ENCODE measurements at regions not wholly inside any gene's neighbourhood (a gene's known extent, or its start where the extent isn't known, plus 50 kb on each side); places are given as distances from the start of the nearest gene placed in this dataset.
A peak's percentile ranks its signal among the peaks of the same experiment; 100 is the strongest.
"Not testable (repeated sequence)": the region's sequence is repeated elsewhere in the genome, so short reads cannot be mapped to it uniquely, and the experiment has no call there.

- Mint-ChIP-seq H3K4me1 (peaks cover 24% of the 10 kb centered on the region), H3K36me3 (peaks cover 5% of the 10 kb centered on the region), H3K9me3 (peaks cover 3% of the 10 kb centered on the region), H3K27ac (peak overlapping the region; percentile 83), H3K4me3 (no peak overlapping the region)
- ATAC-seq = peak; percentile 58
- DNase-seq (ENCODE audit: low spot score in 2 of 2) = no peak
Observed at GRCh38 chr18:59038295-59039039, 101.2 kb upstream of the SEC11C start.

DNA sequence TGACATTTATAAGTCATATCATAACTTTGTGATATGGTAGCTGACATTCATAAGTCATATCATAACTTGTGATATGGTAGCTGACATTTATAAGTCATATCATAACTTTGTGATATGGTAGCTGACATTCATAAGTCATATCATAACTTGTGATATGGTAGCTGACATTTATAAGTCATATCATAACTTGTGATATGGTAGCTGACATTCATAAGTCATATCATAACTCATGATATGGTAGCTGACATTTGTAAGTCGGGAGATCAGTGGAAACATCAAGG lies 100.7 kb upstream of the SEC11C start:
- H3K4me1 Mint-ChIP-seq = peaks cover 24% of the 10 kb centered on the region
- H3K9me3 Mint-ChIP-seq; H3K36me3 Mint-ChIP-seq; H3K4me3 Mint-ChIP-seq; DNase-seq (ENCODE audit: low spot score in 2 of 2); ATAC-seq: not testable (repeated sequence)
- H3K27ac Mint-ChIP-seq = peak overlapping the region; percentile 83

- DNase-seq (ENCODE audit: low spot score in 2 of 2) (no peak), ATAC-seq (no peak)
- peaks cover 24% of the 10 kb centered on the region for H3K4me1 Mint-ChIP-seq
- peaks cover 5% of the 10 kb centered on the region for H3K36me3 Mint-ChIP-seq
- peaks cover 3% of the 10 kb centered on the region for H3K9me3 Mint-ChIP-seq
- H3K27ac Mint-ChIP-seq = peak overlapping the region; percentile 83
- no peak overlapping the region for H3K4me3 Mint-ChIP-seq
Observed at GRCh38 chr18:59039449-59039848, 100.2 kb upstream of the SEC11C start.

GRCh38 chr18:59040770-59041148 lies 98.9 kb upstream of the SEC11C start:
- Mint-ChIP-seq H3K36me3 (peaks cover 5% of the 10 kb centered on the region), H3K4me1 (peaks cover 24% of the 10 kb centered on the region), H3K27ac (peak overlapping the region; percentile 13), H3K9me3 (peaks cover 3% of the 10 kb centered on the region), H3K4me3 (no peak overlapping the region)
- DNase-seq (ENCODE audit: low spot score in 2 of 2) (no peak), ATAC-seq (no peak)

DNA sequence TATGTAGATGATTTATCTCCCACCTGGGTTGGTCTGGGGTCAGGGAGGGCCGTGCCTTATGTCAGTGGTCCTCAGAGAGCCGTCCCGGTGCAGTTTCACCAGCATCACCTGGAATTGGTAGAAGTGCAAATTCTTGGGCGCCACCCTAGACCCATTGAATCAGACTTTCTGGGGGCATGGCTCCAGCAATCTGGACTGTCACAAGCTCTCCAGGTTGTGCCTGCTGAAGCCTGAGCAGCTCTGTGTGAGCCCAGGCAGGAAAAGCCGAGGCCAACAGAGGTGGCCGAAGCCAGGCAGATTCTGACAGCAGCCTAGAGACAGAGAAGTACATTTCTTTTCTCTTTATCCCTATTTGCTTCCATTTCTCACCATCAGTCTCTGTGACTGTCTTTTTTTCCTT lies 98.4 kb upstream of the SEC11C start:
- peaks cover 3% of the 10 kb centered on the region for H3K9me3 Mint-ChIP-seq
- ATAC-seq (no peak), DNase-seq (ENCODE audit: low spot score in 2 of 2) (no peak)
- no peak overlapping the region for H3K27ac Mint-ChIP-seq
- H3K36me3 Mint-ChIP-seq = peaks cover 5% of the 10 kb centered on the region
- no peak overlapping the region for H3K4me3 Mint-ChIP-seq
- H3K4me1 Mint-ChIP-seq = peaks cover 24% of the 10 kb centered on the region

DNA sequence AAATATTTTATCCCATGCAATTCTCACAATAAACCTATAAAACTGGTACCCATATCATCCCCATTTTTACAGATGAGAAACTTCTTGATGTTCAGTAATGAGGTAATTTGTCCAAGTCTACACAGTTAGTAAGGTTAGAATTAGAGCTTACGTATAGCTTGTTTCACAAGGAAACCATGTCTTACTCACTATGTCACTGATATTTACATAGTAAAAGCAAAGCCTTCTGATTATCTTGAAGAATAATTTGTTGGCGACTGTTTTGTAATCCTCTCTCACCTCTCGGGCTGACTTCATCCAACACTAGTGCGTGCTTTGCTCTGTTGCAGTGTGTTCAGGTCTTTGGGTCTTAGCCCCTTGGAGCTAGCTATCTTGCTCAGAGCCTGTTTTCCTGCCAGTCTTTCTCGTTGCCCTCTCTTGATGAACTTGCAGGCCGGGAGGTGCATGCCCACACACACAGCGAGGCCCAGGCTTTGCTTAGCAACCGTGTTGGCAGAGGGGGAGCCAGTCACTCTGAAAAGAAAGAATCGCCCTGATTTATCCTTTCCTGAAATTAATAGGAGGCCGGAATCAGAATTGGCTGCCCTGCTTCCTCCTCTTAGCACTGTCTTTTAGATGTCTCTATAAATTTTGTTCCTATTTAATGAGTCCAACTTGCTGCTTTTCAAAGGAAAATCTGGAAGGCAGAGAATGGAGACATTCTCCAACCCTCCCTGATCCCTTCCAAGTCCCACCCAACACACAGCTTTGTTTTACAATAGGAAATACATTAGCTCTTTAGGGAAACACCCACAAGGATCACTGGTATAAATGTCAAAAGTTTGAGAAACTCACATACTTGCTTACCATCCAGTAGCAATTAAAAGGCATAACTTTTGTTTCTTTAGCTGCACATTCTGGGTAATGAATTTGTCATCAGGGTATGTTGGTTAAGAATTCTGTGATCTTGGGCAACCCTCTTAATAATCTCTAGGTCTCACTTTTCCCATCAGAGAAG lies 97.6 kb upstream of the SEC11C start:
- H3K4me1 Mint-ChIP-seq = peaks cover 24% of the 10 kb centered on the region
- ATAC-seq = no peak
- no peak overlapping the region for H3K27ac Mint-ChIP-seq
- DNase-seq (ENCODE audit: low spot score in 2 of 2) = no peak
- H3K36me3 Mint-ChIP-seq = peaks cover 5% of the 10 kb centered on the region
- no peak overlapping the region for H3K4me3 Mint-ChIP-seq
- peaks cover 3% of the 10 kb centered on the region for H3K9me3 Mint-ChIP-seq

GRCh38 chr18:59044855-59045254 lies 94.8 kb upstream of the SEC11C start:
- Mint-ChIP-seq H3K36me3 (no peaks in the 10 kb centered on the region), H3K4me1 (peaks cover 7% of the 10 kb centered on the region), H3K4me3 (no peak overlapping the region), H3K9me3 (no peaks in the 10 kb centered on the region), H3K27ac (no peak overlapping the region)
- ATAC-seq (no peak), DNase-seq (ENCODE audit: low spot score in 2 of 2) (no peak)

DNA sequence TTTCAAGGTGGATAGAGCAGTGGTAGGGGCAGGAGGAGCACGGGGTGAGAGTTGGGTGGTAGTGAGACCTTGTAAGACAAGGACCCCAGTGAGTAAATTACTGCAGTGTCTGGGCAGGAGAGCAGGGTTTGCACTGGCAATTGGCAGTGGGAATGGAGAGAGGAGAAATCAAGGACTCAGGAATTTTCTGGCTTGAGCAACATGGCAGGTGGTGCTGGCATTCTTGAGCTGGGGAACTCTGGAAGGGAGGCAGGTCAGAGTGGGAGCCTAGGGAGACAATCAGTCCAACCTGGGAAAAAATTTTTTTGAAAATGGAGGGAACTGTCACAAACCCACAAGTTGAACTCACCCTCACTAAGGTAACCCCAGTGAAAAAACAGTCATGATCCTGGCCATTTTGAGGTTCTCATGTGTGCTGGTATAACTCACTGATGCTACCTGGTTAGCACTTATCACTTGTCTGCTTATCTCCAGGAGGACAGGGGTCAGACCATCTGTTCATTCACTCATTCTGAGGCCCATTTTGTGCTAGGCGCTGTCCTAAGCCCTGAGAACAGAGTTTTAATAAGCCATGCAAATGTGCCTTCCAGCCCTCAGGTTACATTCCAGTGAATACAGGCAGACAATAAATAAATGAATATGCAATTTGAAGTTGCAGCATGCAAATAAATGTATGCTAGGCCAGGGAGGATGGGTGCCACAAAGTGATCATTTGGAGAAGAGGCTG lies 92.2 kb upstream of the SEC11C start:
- Mint-ChIP-seq H3K4me1 (no peaks in the 10 kb centered on the region), H3K36me3 (no peaks in the 10 kb centered on the region), H3K4me3 (no peak overlapping the region), H3K9me3 (no peaks in the 10 kb centered on the region), H3K27ac (no peak overlapping the region)
- DNase-seq (ENCODE audit: low spot score in 2 of 2) = no peak
- no peak for ATAC-seq

DNA sequence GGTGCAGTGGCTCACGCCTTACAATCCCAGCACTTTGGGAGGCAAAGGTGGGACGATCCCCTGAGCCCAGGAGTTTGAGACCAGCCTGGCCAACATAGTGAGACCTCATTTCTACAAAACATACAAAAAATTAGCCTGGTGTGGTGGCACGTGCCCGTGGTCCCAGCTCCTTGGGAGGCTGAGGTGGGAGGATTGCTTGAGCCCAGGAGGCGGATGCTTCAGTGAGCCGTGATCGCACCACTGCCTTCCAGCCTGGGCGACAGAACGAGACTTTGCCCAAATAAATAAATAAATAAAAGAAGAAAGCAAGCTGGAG lies 91.7 kb upstream of the SEC11C start:
- Mint-ChIP-seq H3K27ac (no peak overlapping the region), H3K4me1 (no peaks in the 10 kb centered on the region), H3K9me3 (no peaks in the 10 kb centered on the region), H3K36me3 (no peaks in the 10 kb centered on the region), H3K4me3 (no peak overlapping the region)
- no peak for ATAC-seq
- DNase-seq (ENCODE audit: low spot score in 2 of 2) = no peak

- H3K27ac Mint-ChIP-seq = no peak overlapping the region
- ATAC-seq = no peak
Observed at GRCh38 chr18:59048378-59048777, 91.3 kb upstream of the SEC11C start.

GRCh38 chr18:59049721-59050660 lies 89.7 kb upstream of the SEC11C start:
- H3K36me3 Mint-ChIP-seq = no peaks in the 10 kb centered on the region
- no peaks in the 10 kb centered on the region for H3K4me1 Mint-ChIP-seq
- no peaks in the 10 kb centered on the region for H3K9me3 Mint-ChIP-seq
- no peak overlapping the region for H3K4me3 Mint-ChIP-seq
- H3K27ac Mint-ChIP-seq = no peak overlapping the region
- DNase-seq (ENCODE audit: low spot score in 2 of 2) = no peak
- ATAC-seq = peak; percentile 31

More at GRCh38 chr18:59048378-59048777, 91.3 kb upstream of the SEC11C start:
- H3K36me3 Mint-ChIP-seq = no peaks in the 10 kb centered on the region
- no peak for DNase-seq (ENCODE audit: low spot score in 2 of 2)
- H3K4me3 Mint-ChIP-seq = no peak overlapping the region
- H3K9me3 Mint-ChIP-seq = no peaks in the 10 kb centered on the region
- no peaks in the 10 kb centered on the region for H3K4me1 Mint-ChIP-seq

DNA sequence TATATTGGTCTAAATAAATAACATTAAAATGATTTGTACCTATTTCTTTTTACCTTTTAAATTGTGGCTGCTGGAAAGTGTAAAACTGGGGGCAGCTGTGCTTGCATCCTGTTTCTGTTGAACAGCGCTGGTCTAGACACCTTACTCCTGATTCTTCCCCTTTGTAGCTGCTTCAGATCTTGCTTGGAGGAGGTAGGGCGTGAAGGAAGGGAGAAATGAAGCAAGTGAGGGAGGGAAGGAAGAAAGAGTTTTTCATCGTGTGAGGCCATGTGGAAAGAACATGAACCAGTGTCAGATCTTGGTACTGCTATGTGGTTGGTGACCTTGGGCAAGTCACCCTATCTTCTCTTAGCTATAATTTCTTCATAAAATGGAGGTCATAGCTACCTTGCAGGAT lies 89.0 kb upstream of the SEC11C start:
- Mint-ChIP-seq H3K9me3 (no peaks in the 10 kb centered on the region), H3K4me3 (no peak overlapping the region), H3K36me3 (no peaks in the 10 kb centered on the region), H3K27ac (no peak overlapping the region), H3K4me1 (no peaks in the 10 kb centered on the region)
- ATAC-seq (no peak), DNase-seq (ENCODE audit: low spot score in 2 of 2) (no peak)

- Mint-ChIP-seq H3K36me3 (no peaks in the 10 kb centered on the region), H3K4me3 (no peak overlapping the region), H3K9me3 (no peaks in the 10 kb centered on the region), H3K27ac (no peak overlapping the region), H3K4me1 (no peaks in the 10 kb centered on the region)
- DNase-seq (ENCODE audit: low spot score in 2 of 2) = no peak
- ATAC-seq = no peak
Observed at GRCh38 chr18:59051470-59052165, 88.1 kb upstream of the SEC11C start.
